ENCODE measurements at regions not wholly inside any gene's neighbourhood (a gene's known extent, or its start where the extent isn't known, plus 50 kb on each side); places are given as distances from the start of the nearest gene placed in this dataset.
"Not testable (repeated sequence)": the region's sequence is repeated elsewhere in the genome, so short reads cannot be mapped to it uniquely, and the experiment has no call there.

GRCh38 chr1:94298861-94299260 lies 61.5 kb upstream of the ARHGAP29 start:
- Histone ChIP-seq H3K4me1 (ENCODE audit: low read length) (no peaks in the 10 kb centered on the region), H2AFZ (ENCODE audit: low read depth, low read length) (no peak overlapping the region), H3K36me3 (replicated peaks; ENCODE audit: low read depth, low read length) (no peaks in the 10 kb centered on the region), H3K27me3 (ENCODE audit: low read depth, low read length) (peaks cover 8% of the 10 kb centered on the region; the same call in 1 of the 2 replicates), H3K27ac (ENCODE audit: low read length) (no peak overlapping the region), H3K4me3 (ENCODE audit: low read length) (no peak overlapping the region), H4K20me1 (ENCODE audit: insufficient read depth, low read length) (no peaks in the 10 kb centered on the region), H3K9ac (ENCODE audit: low read length) (no peak overlapping the region), H3K79me2 (ENCODE audit: low read length) (no peaks in the 10 kb centered on the region), H3K9me3 (ENCODE audit: insufficient read depth, low read length) (no peaks in the 10 kb centered on the region), H3K4me2 (ENCODE audit: low read length) (no peak overlapping the region)
- no peak for TF ChIP-seq CTCF (IDR thresholded peaks at IDR 0.05; ENCODE audit: low read depth, low read length)
- TF ChIP-seq EZH2phosphoT487 (IDR thresholded peaks at IDR 0.05; ENCODE audit: low read depth) = no peak

DNA sequence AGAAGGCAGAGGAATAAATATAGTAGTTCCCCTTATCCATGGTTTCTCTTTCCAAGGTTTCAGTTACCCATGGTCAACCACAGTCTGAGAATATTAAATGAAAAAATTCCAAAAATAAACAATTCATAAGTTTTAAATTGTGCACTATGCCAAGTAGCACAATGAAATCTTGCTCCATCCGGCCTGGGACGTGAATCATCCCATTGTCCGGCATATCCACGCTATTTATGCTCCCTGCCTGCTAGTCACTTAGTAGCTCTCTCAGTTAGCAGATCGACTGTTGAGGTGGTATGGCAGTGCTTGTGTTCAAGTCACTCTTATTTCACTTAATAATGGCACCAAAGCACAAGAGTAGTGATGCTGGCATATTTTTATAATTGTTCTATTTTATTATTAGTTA lies 58.6 kb upstream of the ARHGAP29 start:
- no peaks in the 10 kb centered on the region for H3K79me2 ChIP-seq (ENCODE audit: low read length)
- no peaks in the 10 kb centered on the region for H3K9me3 ChIP-seq (ENCODE audit: insufficient read depth, low read length)
- H3K9ac ChIP-seq (ENCODE audit: low read length) = no peak overlapping the region
- no peak overlapping the region for H3K27ac ChIP-seq (ENCODE audit: low read length)
- no peaks in the 10 kb centered on the region for H3K36me3 ChIP-seq (replicated peaks; ENCODE audit: low read depth, low read length)
- TF ChIP-seq EZH2phosphoT487 (IDR thresholded peaks at IDR 0.05; ENCODE audit: low read depth) = no peak
- TF ChIP-seq CTCF (IDR thresholded peaks at IDR 0.05; ENCODE audit: low read depth, low read length) = no peak
- no peak overlapping the region for H3K4me2 ChIP-seq (ENCODE audit: low read length)
- no peak overlapping the region for H3K4me3 ChIP-seq (ENCODE audit: low read length)
- H4K20me1 ChIP-seq (ENCODE audit: insufficient read depth, low read length) = no peaks in the 10 kb centered on the region
- peaks cover 8% of the 10 kb centered on the region; the same call in 1 of the 2 replicates for H3K27me3 ChIP-seq (ENCODE audit: low read depth, low read length)
- no peaks in the 10 kb centered on the region for H3K4me1 ChIP-seq (ENCODE audit: low read length)
- H2AFZ ChIP-seq (ENCODE audit: low read depth, low read length) = no peak overlapping the region

- not testable (repeated sequence) for H3K9me3 ChIP-seq (ENCODE audit: insufficient read depth, low read length); H2AFZ ChIP-seq (ENCODE audit: low read depth, low read length); H3K27ac ChIP-seq (ENCODE audit: low read length); H3K27me3 ChIP-seq (ENCODE audit: low read depth, low read length); H4K20me1 ChIP-seq (ENCODE audit: insufficient read depth, low read length); H3K4me1 ChIP-seq (ENCODE audit: low read length); H3K4me3 ChIP-seq (ENCODE audit: low read length); H3K36me3 ChIP-seq (replicated peaks; ENCODE audit: low read depth, low read length); H3K9ac ChIP-seq (ENCODE audit: low read length); H3K4me2 ChIP-seq (ENCODE audit: low read length); H3K79me2 ChIP-seq (ENCODE audit: low read length)
Observed at GRCh38 chr1:94292978-94293377, 55.6 kb upstream of the ARHGAP29 start.

DNA sequence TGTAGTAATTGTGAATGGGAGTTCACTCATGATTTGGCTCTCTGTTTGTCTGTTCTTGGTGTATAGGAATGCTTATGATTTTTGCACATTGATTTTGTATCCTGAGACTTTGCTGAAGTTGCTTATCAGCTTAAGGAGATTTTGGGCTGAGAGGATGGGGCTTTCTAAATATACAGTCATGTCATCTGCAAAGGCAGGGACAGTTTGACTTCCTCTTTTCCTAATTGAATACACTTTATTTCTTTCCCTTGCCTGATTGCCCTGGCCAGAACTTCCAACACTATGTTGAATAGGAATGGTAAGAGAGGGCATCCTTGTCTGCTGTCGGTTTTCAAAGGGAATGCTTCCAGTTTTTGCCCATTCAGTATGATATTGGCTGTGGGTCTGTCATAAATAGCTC lies 51.9 kb upstream of the ARHGAP29 start:
- not testable (repeated sequence) for H3K9ac ChIP-seq (ENCODE audit: low read length); H3K27ac ChIP-seq (ENCODE audit: low read length); H2AFZ ChIP-seq (ENCODE audit: low read depth, low read length); H3K9me3 ChIP-seq (ENCODE audit: insufficient read depth, low read length); H3K27me3 ChIP-seq (ENCODE audit: low read depth, low read length); H3K4me2 ChIP-seq (ENCODE audit: low read length); H3K36me3 ChIP-seq (replicated peaks; ENCODE audit: low read depth, low read length); H3K4me1 ChIP-seq (ENCODE audit: low read length); H3K79me2 ChIP-seq (ENCODE audit: low read length); H4K20me1 ChIP-seq (ENCODE audit: insufficient read depth, low read length); H3K4me3 ChIP-seq (ENCODE audit: low read length)
